H9 (cell line): ENCODE measurements at regions not wholly inside any gene's neighbourhood (a gene's known extent, or its start where the extent isn't known, plus 50 kb on each side); places are given as distances from the start of the nearest gene placed in this dataset.

Experiments used
- DNase-seq: peaks from one replicate; pipeline ENCODE4 v3.0.0-alpha.2; 2017
- H2AFZ ChIP-seq: one replicate; pipeline ENCODE4 v1.6.1; 2013; ENCODE audit warnings: mild to moderate bottlenecking, low read length, control low read depth, moderate library complexity
- H2AK5ac ChIP-seq: 2 replicates; pipeline ENCODE4 v1.6.1; 2013; ENCODE audit warnings: low read length, control low read depth, mixed read lengths; ENCODE audit not compliant: insufficient read length
- H2BK120ac ChIP-seq: one replicate; pipeline ENCODE4 v1.6.1; 2013; ENCODE audit warnings: low read depth, mild to moderate bottlenecking, low read length, control low read depth, inconsistent platforms; ENCODE audit not compliant: poor library complexity, severe bottlenecking
- H2BK12ac ChIP-seq: 2 replicates; pipeline ENCODE4 v1.6.1; 2013; ENCODE audit warnings: low read length, control low read depth, mixed read lengths, low read depth; ENCODE audit not compliant: insufficient read length
- H2BK15ac ChIP-seq: 2 replicates; pipeline ENCODE4 v1.6.1; 2013; ENCODE audit warnings: low read depth, low read length, control low read depth
- H2BK20ac ChIP-seq: one replicate; pipeline ENCODE4 v1.6.1; 2013; ENCODE audit warnings: low read depth, mild to moderate bottlenecking, low read length, control low read depth, inconsistent platforms; ENCODE audit not compliant: poor library complexity, severe bottlenecking
- H2BK5ac ChIP-seq: 2 replicates; pipeline ENCODE4 v1.6.1; 2013; ENCODE audit warnings: low read length, control low read depth, mixed read lengths; ENCODE audit not compliant: insufficient read length
- H3K14ac ChIP-seq: 2 replicates; pipeline ENCODE4 v1.6.1; 2013; ENCODE audit warnings: low read length, control low read depth; ENCODE audit not compliant: insufficient read depth
- H3K18ac ChIP-seq: 2 replicates; pipeline ENCODE4 v1.6.1; 2013; ENCODE audit warnings: low read depth, mild to moderate bottlenecking, mixed read lengths, low read length, control low read depth; ENCODE audit not compliant: insufficient read length
- H3K23ac ChIP-seq: 2 replicates; pipeline ENCODE4 v1.6.1; 2013; ENCODE audit warnings: low read length, control low read depth, mixed read lengths, low read depth; ENCODE audit not compliant: insufficient read length
- H3K23me2 ChIP-seq: 2 replicates; pipeline ENCODE4 v1.6.1; 2013; ENCODE audit warnings: low read depth, mild to moderate bottlenecking, mixed read lengths, low read length, control low read depth; ENCODE audit not compliant: insufficient read length, poor library complexity, severe bottlenecking
- H3K27ac ChIP-seq: 2 replicates; pipeline ENCODE4 v1.5.1; 2013; ENCODE audit warnings: low read length, control low read depth, mixed read lengths, low read depth; ENCODE audit not compliant: insufficient read length
- H3K27me3 ChIP-seq: 2 replicates; pipeline ENCODE4 v1.6.1; 2013; ENCODE audit warnings: low read length, control low read depth, inconsistent platforms; ENCODE audit not compliant: insufficient read depth
- H3K4ac ChIP-seq: 2 replicates; pipeline ENCODE4 v1.6.1; 2013; ENCODE audit warnings: low read depth, mild to moderate bottlenecking, control low read depth, inconsistent platforms, low read length, moderate library complexity
- H3K4me1 ChIP-seq: 2 replicates; pipeline ENCODE4 v1.6.1; 2013; ENCODE audit warnings: low read length, control low read depth, inconsistent platforms; ENCODE audit not compliant: insufficient read depth
- H3K4me2 ChIP-seq: 2 replicates; pipeline ENCODE4 v1.6.1; 2013; ENCODE audit warnings: low read length, control low read depth, mixed read lengths; ENCODE audit not compliant: insufficient read length, insufficient read depth
- H3K56ac ChIP-seq: 2 replicates; pipeline ENCODE4 v1.6.1; 2013; ENCODE audit warnings: low read depth, mild to moderate bottlenecking, mixed read lengths, low read length, control low read depth; ENCODE audit not compliant: insufficient read length
- H3K79me1 ChIP-seq: 2 replicates; pipeline ENCODE4 v1.6.1; 2013; ENCODE audit warnings: low read depth, mild to moderate bottlenecking, moderate library complexity, low read length, control low read depth, inconsistent platforms; ENCODE audit not compliant: insufficient read depth, poor library complexity, severe bottlenecking
- H3K79me2 ChIP-seq: 2 replicates; pipeline ENCODE4 v1.6.1; 2013; ENCODE audit warnings: low read length, control low read depth, inconsistent platforms; ENCODE audit not compliant: insufficient read depth
- H3K9ac ChIP-seq: 2 replicates; pipeline ENCODE4 v1.6.1; 2013; ENCODE audit warnings: low read length, control low read depth, mixed read lengths; ENCODE audit not compliant: insufficient read length; ENCODE audit errors: extremely low read depth
- H3K9me3 ChIP-seq: one replicate; pipeline ENCODE4 v1.6.1; 2013; ENCODE audit warnings: low read depth, low read length, inconsistent platforms; ENCODE audit not compliant: control insufficient read depth
- H3T11ph ChIP-seq: one replicate; pipeline ENCODE4 v1.6.1; 2013; ENCODE audit warnings: mild to moderate bottlenecking, low read length, control low read depth, inconsistent platforms
- H4K20me1 ChIP-seq: one replicate; pipeline ENCODE4 v1.6.1; 2013; ENCODE audit not compliant: control insufficient read depth, insufficient read length, insufficient read depth
- H4K5ac ChIP-seq: 2 replicates; pipeline ENCODE4 v1.6.1; 2013; ENCODE audit warnings: low read depth, mild to moderate bottlenecking, mixed read lengths, low read length, control low read depth; ENCODE audit not compliant: insufficient read length
- H4K8ac ChIP-seq: replicated peaks from 2 replicates; pipeline ENCODE4 v1.6.1; 2013; ENCODE audit warnings: low read length, control low read depth, mixed read lengths, low read depth; ENCODE audit not compliant: insufficient read length
- H4K91ac ChIP-seq: 2 replicates; pipeline ENCODE4 v1.6.1; 2013; ENCODE audit warnings: low read depth, mild to moderate bottlenecking, moderate library complexity, mixed read lengths, low read length, control low read depth; ENCODE audit not compliant: insufficient read length
- H3K27ac Mint-ChIP-seq, 3 experiments: 2 replicates in 2 of 3; 3 replicates in 1 of 3; pipeline ENCODE4 v1.8.0; 2020 to 2021; ENCODE audit warnings: mixed read lengths in 3 of 3, mild to moderate bottlenecking in 1 of 3, moderate library complexity in 1 of 3
- H3K27me3 Mint-ChIP-seq: 2 replicates; pipeline ENCODE4 v1.8.0; 2021; ENCODE audit warnings: low read depth, mild to moderate bottlenecking, moderate library complexity, mixed read lengths
- H3K36me3 Mint-ChIP-seq, 3 experiments: 2 replicates in 2 of 3; 3 replicates in 1 of 3; pipeline ENCODE4 v1.8.0; 2020 to 2021; ENCODE audit warnings: low read depth in 3 of 3, mixed read lengths in 3 of 3; ENCODE audit not compliant: insufficient read depth in 1 of 3
- H3K4me1 Mint-ChIP-seq, 2 experiments: 2 replicates each; pipeline ENCODE4 v1.8.0; 2020; ENCODE audit warnings: mixed read lengths in 2 of 2
- H3K4me3 Mint-ChIP-seq, 2 experiments: 2 replicates in 1 of 2; 3 replicates in 1 of 2; pipeline ENCODE4 v1.8.0; 2020 to 2021; ENCODE audit warnings: mild to moderate bottlenecking in 2 of 2, mixed read lengths in 2 of 2, moderate library complexity in 1 of 2
- H3K9me3 Mint-ChIP-seq, 2 experiments: 2 replicates in 1 of 2; 3 replicates in 1 of 2; pipeline ENCODE4 v1.8.0; 2020; ENCODE audit warnings: mild to moderate bottlenecking in 2 of 2, mixed read lengths in 2 of 2, moderate library complexity in 1 of 2
- CTCF ChIP-seq: fragments of 200-600 bp; sonication (generic); conservative IDR thresholded peaks from 3 replicates; pipeline ENCODE4 v1.8.0; 2021; ENCODE audit warnings: antibody characterized with exemption, mild to moderate bottlenecking
- WGBS: extraction: QIAGEN DNeasy Blood & Tissue Kit; methylation state at CpG from one replicate; pipeline ENCODE4 v1.1.7; 2013; ENCODE audit warnings: missing lambda C conversion rate, low lambda C conversion rate, mixed read lengths; ENCODE audit not compliant: insufficient read length; ENCODE audit errors: extremely low coverage; 5-methylcytosine and 5-hydroxymethylcytosine counted together

- Histone ChIP-seq H3T11ph (no peak overlapping the region), H3K4me1 (no peaks in the 10 kb centered on the region), H3K27ac (no peak overlapping the region), H2BK120ac (no peak overlapping the region), H2BK12ac (no peak overlapping the region), H2BK5ac (no peak overlapping the region), H3K4ac (no peak overlapping the region), H3K79me2 (no peaks in the 10 kb centered on the region), H3K23me2 (no peaks in the 10 kb centered on the region), H3K27me3 (no peaks in the 10 kb centered on the region), H4K91ac (no peak overlapping the region), H2BK20ac (no peak overlapping the region), H3K9ac (no peak overlapping the region), H2AK5ac (no peak overlapping the region), H2BK15ac (no peak overlapping the region), H4K5ac (no peak overlapping the region), H3K9me3 (no peaks in the 10 kb centered on the region), H2AFZ (no peak overlapping the region), H3K18ac (no peak overlapping the region), H3K4me2 (no peak overlapping the region), H4K20me1 (no peaks in the 10 kb centered on the region), H3K23ac (no peak overlapping the region), H3K79me1 (no peaks in the 10 kb centered on the region), H3K56ac (no peak overlapping the region), H3K14ac (no peak overlapping the region; the same call in 1 of the 2 replicates), H4K8ac (no peak overlapping the region)
- Mint-ChIP-seq H3K4me3 (no peak overlapping the region), H3K27ac (no peak overlapping the region), H3K36me3 (peaks cover 0 to 5% (median 0%) of the 10 kb centered on the region in 3 experiments; a peak in 2 of 7 replicates), H3K27me3 (peaks cover 5% of the 10 kb centered on the region), H3K4me1 (peaks cover 6 to 13% of the 10 kb centered on the region in 2 experiments), H3K9me3 (peaks cover 0 to 4% of the 10 kb centered on the region in 2 experiments; a peak in 3 of 5 replicates)
- no peak for TF ChIP-seq CTCF
- DNase-seq, result no peak
- WGBS, result no CpG with 5 or more reads among the region's 7 CpGs
Observed at GRCh38 chr2:128522829-128523228, 204.2 kb upstream of the HS6ST1 start.
